ENCODE measurements at regions not wholly inside any gene's neighbourhood (a gene's known extent, or its start where the extent isn't known, plus 50 kb on each side); places are given as distances from the start of the nearest gene placed in this dataset.
"Not testable (repeated sequence)": the region's sequence is repeated elsewhere in the genome, so short reads cannot be mapped to it uniquely, and the experiment has no call there.

GRCh38 chr4:146072376-146072775 lies 103.1 kb upstream of the LSM6 start:
- DNase-seq = no peak

- DNase-seq = no peak
These were observed 104.1 kb upstream of the LSM6 start for GRCh38 chr4:146071390-146071789.

GRCh38 chr4:146063143-146063542 lies 112.4 kb upstream of the LSM6 start:
- no peak for DNase-seq

- no peak for DNase-seq
These were observed 113.2 kb upstream of the LSM6 start for GRCh38 chr4:146062340-146062739.

- DNase-seq = no peak
These were observed 113.7 kb upstream of the LSM6 start for GRCh38 chr4:146061610-146062334.

GRCh38 chr4:146059865-146060264 lies 115.7 kb upstream of the LSM6 start:
- no peak for DNase-seq

- no peak for DNase-seq
These were observed 116.4 kb upstream of the LSM6 start for GRCh38 chr4:146059151-146059550.

GRCh38 chr4:146058531-146058930 lies 117.0 kb upstream of the LSM6 start:
- no peak for DNase-seq

GRCh38 chr4:146054676-146055075 lies 116.1 kb upstream of the ZNF827 start:
- no peak for DNase-seq

- no peak for DNase-seq
These were observed 115.3 kb upstream of the ZNF827 start for GRCh38 chr4:146053891-146054290.

- no peak for DNase-seq
These were observed 113.2 kb upstream of the ZNF827 start for GRCh38 chr4:146051728-146052391.

- DNase-seq = no peak
These were observed 112.6 kb upstream of the ZNF827 start for GRCh38 chr4:146051223-146051622.

GRCh38 chr4:146049802-146050201 lies 111.2 kb upstream of the ZNF827 start:
- DNase-seq = no peak

- not testable (repeated sequence) for DNase-seq
These were observed 109.1 kb upstream of the ZNF827 start for GRCh38 chr4:146047768-146048167.

- no peak for DNase-seq
These were observed 102.7 kb upstream of the ZNF827 start for GRCh38 chr4:146041139-146042004.

GRCh38 chr4:146040623-146041022 lies 102.0 kb upstream of the ZNF827 start:
- DNase-seq = no peak

- no peak for DNase-seq
These were observed 94.5 kb upstream of the ZNF827 start for GRCh38 chr4:146033149-146033548.

GRCh38 chr4:146032234-146032860 lies 93.7 kb upstream of the ZNF827 start:
- DNase-seq = no peak

GRCh38 chr4:146029939-146030710 lies 91.5 kb upstream of the ZNF827 start:
- DNase-seq = no peak

- no peak for DNase-seq
These were observed 90.5 kb upstream of the ZNF827 start for GRCh38 chr4:146029147-146029546.

- DNase-seq = no peak
These were observed 89.1 kb upstream of the ZNF827 start for GRCh38 chr4:146027761-146028160.

- no peak for DNase-seq
These were observed 84.8 kb upstream of the ZNF827 start for GRCh38 chr4:146023334-146023967.
